Uterus (tissue), 2 donors: ENCODE measurements at regions not wholly inside any gene's neighbourhood (a gene's known extent, or its start where the extent isn't known, plus 50 kb on each side); places are given as distances from the start of the nearest gene placed in this dataset.

Experiments used
- CTCF ChIP-seq, 4 experiments: fragments of 200-600 bp in 2 of 4; fragments of 450-650 bp in 2 of 4; sonication (generic) in 2 of 4; IDR thresholded peaks; one replicate each; pipeline ENCODE4 v1.5.1; 2016 to 2019; ENCODE audit warnings: antibody characterized with exemption in 4 of 4, mild to moderate bottlenecking in 2 of 4, moderate library complexity in 1 of 4
- POLR2A ChIP-seq, 2 donors: fragments of 450-650 bp; IDR thresholded peaks; one replicate each; pipeline ENCODE4 v1.6.1; 2016; ENCODE audit warnings: antibody characterized with exemption in 2 of 2, mild to moderate bottlenecking in 1 of 2, moderate library complexity in 1 of 2

GRCh38 chr5:89030798-89031197, 147.8 kb upstream of the MEF2C start:
- TF ChIP-seq POLR2A (IDR thresholded peaks at IDR 0.05): no peak
- no peak for TF ChIP-seq CTCF (IDR thresholded peaks at IDR 0.05)
